Retinal pigment epithelial cell (primary cell): ENCODE measurements at regions not wholly inside any gene's neighbourhood (a gene's known extent, or its start where the extent isn't known, plus 50 kb on each side); places are given as distances from the start of the nearest gene placed in this dataset.
"Not testable (repeated sequence)": the region's sequence is repeated elsewhere in the genome, so short reads cannot be mapped to it uniquely, and the experiment has no call there.

Experiments
- DNase-seq: peaks from one replicate; pipeline ENCODE4 v3.0.0-alpha.2; 2010; ENCODE audit warnings: low read depth
- H3K4me3 ChIP-seq: 2 replicates; pipeline ENCODE4 v1.5.1; 2011; ENCODE audit warnings: mild to moderate bottlenecking, low read length, control low read depth, moderate library complexity
- TF ChIP-seq, protein P1 (sequence below): conservative IDR thresholded peaks from 2 replicates; pipeline ENCODE4 v1.5.1; 2011; ENCODE audit warnings: low read depth, low read length, control low read depth, inconsistent platforms

DNA sequence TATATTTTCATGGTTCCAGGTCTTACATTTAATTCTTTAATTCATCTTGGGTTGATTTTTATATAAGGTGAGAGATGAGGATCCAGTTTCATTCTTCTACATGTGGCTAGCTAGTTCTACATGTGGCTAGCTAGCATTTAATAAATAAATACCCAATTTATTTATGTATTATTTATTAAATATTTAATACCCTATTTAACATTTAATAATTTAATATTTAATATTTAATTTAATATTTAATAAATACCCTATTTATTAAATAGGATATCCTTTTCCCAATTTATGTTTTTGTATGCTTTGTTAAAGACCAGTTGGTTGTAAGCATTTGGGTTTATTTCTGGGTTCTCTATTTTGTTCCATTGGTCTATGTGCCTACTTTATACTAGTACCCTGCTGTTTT lies 111.0 kb upstream of the PCLO start:
- TF ChIP-seq, protein P1, sequence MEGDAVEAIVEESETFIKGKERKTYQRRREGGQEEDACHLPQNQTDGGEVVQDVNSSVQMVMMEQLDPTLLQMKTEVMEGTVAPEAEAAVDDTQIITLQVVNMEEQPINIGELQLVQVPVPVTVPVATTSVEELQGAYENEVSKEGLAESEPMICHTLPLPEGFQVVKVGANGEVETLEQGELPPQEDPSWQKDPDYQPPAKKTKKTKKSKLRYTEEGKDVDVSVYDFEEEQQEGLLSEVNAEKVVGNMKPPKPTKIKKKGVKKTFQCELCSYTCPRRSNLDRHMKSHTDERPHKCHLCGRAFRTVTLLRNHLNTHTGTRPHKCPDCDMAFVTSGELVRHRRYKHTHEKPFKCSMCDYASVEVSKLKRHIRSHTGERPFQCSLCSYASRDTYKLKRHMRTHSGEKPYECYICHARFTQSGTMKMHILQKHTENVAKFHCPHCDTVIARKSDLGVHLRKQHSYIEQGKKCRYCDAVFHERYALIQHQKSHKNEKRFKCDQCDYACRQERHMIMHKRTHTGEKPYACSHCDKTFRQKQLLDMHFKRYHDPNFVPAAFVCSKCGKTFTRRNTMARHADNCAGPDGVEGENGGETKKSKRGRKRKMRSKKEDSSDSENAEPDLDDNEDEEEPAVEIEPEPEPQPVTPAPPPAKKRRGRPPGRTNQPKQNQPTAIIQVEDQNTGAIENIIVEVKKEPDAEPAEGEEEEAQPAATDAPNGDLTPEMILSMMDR, result no peak
- no peak for DNase-seq
- no peak overlapping the region for H3K4me3 ChIP-seq

DNA sequence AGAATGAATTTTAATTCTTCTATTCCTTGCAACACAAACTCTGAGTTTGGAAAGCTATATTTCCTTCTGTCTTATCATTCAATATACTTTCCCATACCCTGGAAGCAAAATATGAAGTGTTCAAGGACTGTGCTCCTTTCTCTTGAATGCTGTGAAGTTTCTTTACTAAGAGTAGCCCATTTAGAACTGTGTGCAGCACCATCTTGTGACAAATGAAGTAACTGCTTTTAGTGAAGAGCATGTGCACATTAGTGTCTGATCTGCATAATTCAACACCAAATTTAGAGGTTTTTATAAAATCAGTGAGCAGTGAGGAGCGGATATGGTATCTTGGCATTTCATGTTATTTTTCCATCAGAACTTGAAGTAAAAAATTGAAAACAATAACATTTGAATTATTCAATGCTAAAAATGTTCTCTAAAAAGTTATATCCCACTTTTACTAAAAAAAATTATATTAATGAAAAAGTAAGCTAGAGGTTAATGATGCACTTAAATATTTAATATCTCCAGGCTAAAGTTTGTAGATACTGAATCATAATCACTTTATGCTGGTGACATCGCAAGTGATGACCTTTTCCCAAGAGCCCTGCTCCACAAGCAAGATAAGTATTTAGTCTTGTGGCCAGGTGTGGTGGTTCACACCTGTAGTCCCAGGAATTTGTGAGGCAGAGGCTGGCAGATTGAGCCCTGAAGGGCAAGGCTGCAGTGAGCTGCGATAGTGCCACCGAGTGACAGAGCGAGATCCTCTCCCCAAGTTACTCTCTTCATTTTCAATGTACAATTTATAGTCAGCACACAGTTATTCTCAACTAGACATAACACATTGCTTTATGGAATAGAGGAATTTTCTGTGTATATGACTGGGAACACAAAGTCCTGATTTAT lies 108.8 kb upstream of the PCLO start:
- peak; percentile 39 for DNase-seq
- TF ChIP-seq, protein P1, result peak; percentile 62
- H3K4me3 ChIP-seq, result no peak overlapping the region

DNA sequence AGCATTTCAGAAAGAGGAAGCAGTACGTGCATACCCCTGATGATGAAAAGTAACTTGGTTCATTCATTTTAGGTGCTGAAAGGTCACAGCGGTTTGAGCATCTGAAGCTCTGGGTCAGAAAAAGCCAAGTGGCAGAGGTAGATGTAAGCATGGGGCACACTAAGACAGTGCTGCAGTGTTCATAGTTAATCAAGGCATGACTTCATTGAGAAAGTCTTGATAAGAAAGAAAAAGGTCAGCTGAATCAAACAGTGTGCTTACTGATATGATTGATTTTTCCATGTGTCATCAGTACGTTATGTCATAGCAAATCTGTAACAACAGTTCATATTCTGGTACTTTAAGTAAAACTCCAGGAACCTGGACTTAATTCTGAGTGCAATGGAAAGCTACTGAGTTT lies 107.7 kb upstream of the PCLO start:
- no peak for DNase-seq
- TF ChIP-seq, protein P1, result no peak
- H3K4me3 ChIP-seq, result no peak overlapping the region

DNA sequence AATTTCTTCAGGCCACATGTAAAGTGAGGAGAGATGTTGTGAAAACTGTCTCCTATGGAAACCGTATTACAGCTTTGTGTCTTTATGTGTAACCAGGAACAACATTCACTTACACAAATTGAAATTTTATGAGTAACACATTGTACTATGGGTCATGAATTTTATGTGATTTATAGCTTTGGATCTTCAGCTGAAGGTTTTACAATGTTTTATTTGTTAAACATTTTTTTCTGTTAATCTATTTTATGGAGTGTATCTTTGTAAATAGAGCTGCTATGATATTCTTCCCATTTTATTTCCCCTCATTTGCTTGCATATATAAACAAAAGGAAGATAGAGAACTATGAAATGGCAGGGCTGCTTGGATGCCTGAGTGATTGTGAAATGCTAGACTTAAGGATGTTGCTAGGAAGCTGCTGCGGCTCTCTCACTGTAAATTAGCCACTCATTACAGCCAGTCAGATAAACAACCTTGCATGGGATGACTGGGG lies 104.5 kb upstream of the PCLO start:
- DNase-seq, result no peak
- no peak overlapping the region for H3K4me3 ChIP-seq
- TF ChIP-seq, protein P1, result no peak

DNA sequence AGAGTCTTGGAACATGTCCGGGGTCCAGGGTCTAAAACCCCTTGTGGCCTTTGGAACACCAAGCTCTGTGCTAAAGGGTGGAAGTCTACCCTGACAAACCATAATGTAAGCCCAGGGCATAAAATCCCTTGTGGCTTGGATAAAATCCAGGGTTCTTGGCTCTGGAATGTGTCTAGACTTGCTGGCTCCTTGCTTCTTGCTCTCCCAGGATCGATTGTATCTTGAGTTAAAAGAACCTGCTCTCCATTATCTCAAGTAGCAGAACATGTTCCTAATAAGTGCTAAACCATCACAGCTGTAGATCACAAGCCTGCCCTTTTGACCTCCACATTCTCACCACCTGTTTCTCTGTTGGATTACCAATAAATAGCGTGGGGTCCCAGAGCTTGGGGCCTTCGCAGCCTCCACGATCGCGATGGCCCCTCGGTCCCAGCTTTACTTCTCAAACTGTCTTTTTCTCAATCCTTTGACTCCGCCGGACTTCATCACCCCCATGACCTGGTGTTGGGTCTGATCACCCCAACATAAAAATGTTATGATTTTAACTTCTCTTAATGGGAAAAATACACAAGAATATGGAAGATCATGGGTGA lies 100.9 kb upstream of the PCLO start:
- H3K4me3 ChIP-seq, DNase-seq: not testable (repeated sequence)

DNA sequence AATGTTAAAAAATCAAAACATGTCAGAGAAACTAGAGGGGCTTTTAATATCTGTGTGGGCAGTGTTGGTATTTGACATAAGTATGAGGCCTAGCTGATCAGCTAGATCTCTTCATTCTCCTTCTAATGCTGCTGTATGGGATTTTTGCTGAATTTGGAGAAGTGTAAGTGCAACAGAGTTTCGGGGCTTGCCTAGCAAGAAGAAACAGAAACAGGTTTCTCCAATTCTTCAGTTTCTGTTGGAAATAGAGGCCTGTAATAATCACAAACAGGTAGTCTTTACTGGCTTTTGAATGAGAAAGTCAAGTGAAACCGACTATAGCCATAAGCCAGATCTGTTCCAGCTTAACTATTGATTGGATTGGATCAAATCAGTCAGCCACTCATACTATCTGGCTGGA lies 96.4 kb upstream of the PCLO start:
- no peak for DNase-seq
- no peak overlapping the region for H3K4me3 ChIP-seq
- TF ChIP-seq, protein P1, result no peak

DNA sequence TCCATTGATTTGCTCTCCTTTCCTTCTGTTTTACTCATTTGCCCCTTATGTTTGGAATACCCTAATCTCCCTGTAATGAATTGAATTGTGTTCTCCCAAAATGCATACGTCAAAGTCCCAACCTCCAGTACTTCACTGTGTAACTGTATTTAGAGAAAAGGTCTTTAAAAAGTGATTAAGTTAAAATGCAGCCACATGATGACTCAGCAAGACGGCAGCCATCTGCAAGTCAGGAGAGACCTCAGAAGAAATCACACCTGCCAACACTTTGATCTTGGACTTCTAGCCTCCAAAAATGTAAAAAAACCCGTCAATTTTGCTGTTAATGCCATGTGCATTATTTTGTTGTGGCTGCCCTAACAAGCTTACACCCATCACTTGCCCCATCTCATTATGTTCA lies 85.3 kb upstream of the PCLO start:
- TF ChIP-seq, protein P1, result no peak
- no peak for DNase-seq

DNA sequence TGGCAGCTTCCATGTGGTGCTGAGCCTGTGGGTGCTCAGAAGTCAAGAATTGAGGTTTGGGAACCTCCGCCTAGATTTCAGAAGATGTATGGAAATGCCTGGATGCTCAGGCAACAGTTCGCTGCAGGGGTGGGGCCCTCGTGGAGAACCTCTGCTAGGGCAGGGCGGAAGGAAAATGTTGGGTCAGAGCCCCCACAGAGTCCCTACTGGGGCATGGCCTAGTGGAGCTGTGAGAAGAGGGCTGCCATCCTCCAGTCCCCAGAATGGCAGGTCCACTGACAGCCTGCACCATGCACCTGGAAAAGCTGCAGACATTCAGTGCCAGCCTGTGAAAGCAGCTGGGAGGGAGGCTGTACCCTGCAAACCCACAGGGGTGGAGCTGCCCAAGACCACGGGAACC lies 56.5 kb upstream of the PCLO start:
- DNase-seq, H3K4me3 ChIP-seq: not testable (repeated sequence)

More for the DNA sequence above, 85.3 kb upstream of the PCLO start:
- H3K4me3 ChIP-seq, result no peak overlapping the region
